ENCODE measurements at regions not wholly inside any gene's neighbourhood (a gene's known extent, or its start where the extent isn't known, plus 50 kb on each side); places are given as distances from the start of the nearest gene placed in this dataset.

DNA sequence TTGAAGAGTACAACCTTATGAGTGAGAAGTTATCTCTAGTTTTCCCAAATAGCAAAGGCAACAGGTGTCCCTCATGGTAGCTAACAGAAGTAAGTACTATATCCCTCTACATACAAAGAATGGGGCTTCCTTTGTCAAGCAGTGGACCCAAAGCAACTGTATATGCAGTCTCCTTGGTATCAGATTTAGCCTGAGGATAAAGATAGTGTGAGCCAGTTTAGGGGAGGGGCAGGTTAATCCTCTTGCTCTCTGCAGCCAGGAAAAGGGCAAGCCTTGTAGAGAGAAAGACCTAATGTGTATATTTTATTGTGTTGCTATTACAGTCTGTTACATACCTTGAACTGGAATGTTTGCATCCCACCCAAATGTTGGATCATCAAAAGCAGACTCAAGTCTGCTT lies 117.9 kb upstream of the COL8A1 start:
- ATAC-seq (ENCODE audit: low FRiP score in 2 of 2): no peak

DNA sequence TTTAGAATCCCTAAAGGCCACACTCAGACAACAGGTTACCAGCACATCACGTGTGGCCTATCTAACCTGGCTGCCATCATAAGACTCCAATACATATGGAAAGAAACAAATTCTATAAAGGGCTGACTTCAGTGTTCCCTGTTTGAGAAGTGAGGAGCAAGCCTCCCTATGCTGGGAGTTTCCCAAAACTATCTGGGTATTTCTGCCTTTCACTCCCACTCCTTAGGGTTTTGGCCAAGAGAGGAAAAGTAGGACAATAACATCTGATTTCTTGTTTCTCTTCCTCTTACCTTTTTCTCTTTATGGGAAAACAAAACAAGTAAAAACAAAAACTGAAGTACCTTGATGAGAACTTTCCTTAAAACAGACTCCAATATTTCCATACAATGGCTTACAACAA lies 121.5 kb upstream of the COL8A1 start:
- ATAC-seq (ENCODE audit: low FRiP score in 2 of 2): no peak
- no peak overlapping the region for H3K4me3 ChIP-seq

More for the DNA sequence above, 117.9 kb upstream of the COL8A1 start:
- Histone ChIP-seq H3K27me3 (no peaks in the 10 kb centered on the region), H3K36me3 (no peaks in the 10 kb centered on the region), H3K4me3 (no peak overlapping the region), H3K27ac (no peak overlapping the region), H3K4me1 (no peaks in the 10 kb centered on the region), H3K9me3 (no peaks in the 10 kb centered on the region)
- DNase-seq: no peak
- TF ChIP-seq POLR2A (IDR thresholded peaks at IDR 0.05): no peak

DNA sequence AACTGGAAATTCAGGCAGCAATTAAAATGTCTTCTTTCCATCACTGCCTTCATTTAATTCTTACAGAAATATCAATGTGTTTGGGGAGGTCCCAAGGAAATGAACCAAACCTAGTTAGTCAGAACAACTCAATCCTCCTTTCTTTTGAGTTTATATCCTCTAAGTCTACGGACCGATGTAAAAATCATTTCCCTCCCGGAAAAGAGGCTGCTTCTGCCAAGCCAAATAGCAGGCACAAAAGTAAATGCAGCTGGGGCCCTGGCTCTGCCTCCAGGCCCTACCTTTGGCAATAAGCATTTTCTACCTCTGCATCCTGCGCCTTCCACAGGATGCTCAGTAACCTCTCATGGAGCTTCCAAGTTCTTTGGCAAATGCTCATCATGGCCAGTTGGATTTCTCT lies 122.5 kb upstream of the COL8A1 start:
- no peaks in the 10 kb centered on the region for H3K36me3 ChIP-seq
- no peaks in the 10 kb centered on the region for H3K9me3 ChIP-seq
- TF ChIP-seq POLR2A (IDR thresholded peaks at IDR 0.05): no peak
- H3K4me3 ChIP-seq: no peak overlapping the region
- 90 to 92% methylated on average over 4 of the region's 4 CpGs for WGBS, 2 donors
- DNase-seq: no peak
- H3K27me3 ChIP-seq: no peaks in the 10 kb centered on the region
- ATAC-seq (ENCODE audit: low FRiP score in 2 of 2): no peak
- H3K4me1 ChIP-seq: no peaks in the 10 kb centered on the region
- H3K27ac ChIP-seq: no peak overlapping the region

More for the DNA sequence above, 121.5 kb upstream of the COL8A1 start:
- Histone ChIP-seq H3K27me3 (no peaks in the 10 kb centered on the region), H3K36me3 (no peaks in the 10 kb centered on the region), H3K27ac (no peak overlapping the region), H3K4me1 (no peaks in the 10 kb centered on the region), H3K9me3 (no peaks in the 10 kb centered on the region)
- 93 to 100% methylated on average over 1 of the region's 1 CpG for WGBS, 2 donors
- TF ChIP-seq POLR2AphosphoS5 (IDR thresholded peaks at IDR 0.05) (no peak), EP300 (IDR thresholded peaks at IDR 0.05) (no peak), POLR2A (IDR thresholded peaks at IDR 0.05) (no peak)
- TF ChIP-seq, protein P1, sequence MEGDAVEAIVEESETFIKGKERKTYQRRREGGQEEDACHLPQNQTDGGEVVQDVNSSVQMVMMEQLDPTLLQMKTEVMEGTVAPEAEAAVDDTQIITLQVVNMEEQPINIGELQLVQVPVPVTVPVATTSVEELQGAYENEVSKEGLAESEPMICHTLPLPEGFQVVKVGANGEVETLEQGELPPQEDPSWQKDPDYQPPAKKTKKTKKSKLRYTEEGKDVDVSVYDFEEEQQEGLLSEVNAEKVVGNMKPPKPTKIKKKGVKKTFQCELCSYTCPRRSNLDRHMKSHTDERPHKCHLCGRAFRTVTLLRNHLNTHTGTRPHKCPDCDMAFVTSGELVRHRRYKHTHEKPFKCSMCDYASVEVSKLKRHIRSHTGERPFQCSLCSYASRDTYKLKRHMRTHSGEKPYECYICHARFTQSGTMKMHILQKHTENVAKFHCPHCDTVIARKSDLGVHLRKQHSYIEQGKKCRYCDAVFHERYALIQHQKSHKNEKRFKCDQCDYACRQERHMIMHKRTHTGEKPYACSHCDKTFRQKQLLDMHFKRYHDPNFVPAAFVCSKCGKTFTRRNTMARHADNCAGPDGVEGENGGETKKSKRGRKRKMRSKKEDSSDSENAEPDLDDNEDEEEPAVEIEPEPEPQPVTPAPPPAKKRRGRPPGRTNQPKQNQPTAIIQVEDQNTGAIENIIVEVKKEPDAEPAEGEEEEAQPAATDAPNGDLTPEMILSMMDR (IDR thresholded peaks at IDR 0.05): no peak
- DNase-seq: no peak

DNA sequence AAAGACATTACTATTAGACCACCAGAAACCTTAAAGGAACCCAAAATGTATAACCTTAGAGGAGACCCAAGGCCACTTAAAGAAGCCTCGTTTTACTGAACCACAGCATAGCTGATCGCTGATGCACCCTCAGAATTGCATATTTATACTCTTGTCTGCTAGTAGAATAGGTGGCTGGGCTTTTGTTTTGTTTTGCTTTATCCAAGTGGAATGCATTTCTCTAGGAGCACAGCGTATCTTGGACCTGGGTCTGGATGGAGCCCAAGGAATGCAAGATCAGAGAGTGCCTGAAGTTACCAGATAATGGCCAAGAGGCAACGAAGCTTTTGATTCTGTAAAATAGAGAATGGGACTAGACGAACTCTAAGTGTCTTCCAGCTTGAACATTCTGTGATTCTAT lies 129.2 kb upstream of the COL8A1 start:
- no peak overlapping the region for H3K4me3 ChIP-seq
- ATAC-seq (ENCODE audit: low FRiP score in 2 of 2) (peak in 1 of 2 donors; percentile 57), DNase-seq (no peak)
- H3K4me1 ChIP-seq: no peaks in the 10 kb centered on the region
- H3K27ac ChIP-seq: no peak overlapping the region
- no peaks in the 10 kb centered on the region for H3K27me3 ChIP-seq
- WGBS, 2 donors: 76 to 84% methylated on average over 5 of the region's 5 CpGs
- H3K9me3 ChIP-seq: no peaks in the 10 kb centered on the region
- TF ChIP-seq, protein P1 (IDR thresholded peaks at IDR 0.05): no peak
- no peak for TF ChIP-seq EP300 (IDR thresholded peaks at IDR 0.05)
- no peak for TF ChIP-seq POLR2A (IDR thresholded peaks at IDR 0.05)
- TF ChIP-seq POLR2AphosphoS5 (IDR thresholded peaks at IDR 0.05): no peak
- no peaks in the 10 kb centered on the region for H3K36me3 ChIP-seq

DNA sequence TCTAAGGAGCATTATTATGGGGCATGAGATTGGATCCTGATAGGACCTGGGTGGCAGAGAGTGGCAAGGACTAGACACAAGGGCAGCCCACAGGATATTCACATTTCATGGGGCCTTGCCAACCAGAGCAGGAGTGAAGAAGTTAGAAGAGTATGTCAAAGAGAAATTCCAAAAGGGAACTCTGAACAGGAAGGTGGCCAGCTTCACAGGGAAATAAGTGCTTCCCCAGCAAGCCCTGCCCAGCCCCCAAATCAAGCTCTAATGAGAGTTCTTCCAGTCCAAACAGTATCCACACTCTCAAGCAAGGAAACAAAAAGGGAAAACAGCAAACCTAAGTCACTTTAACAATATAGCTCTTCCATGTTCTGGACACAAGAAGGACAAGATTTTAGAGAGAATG lies 130.2 kb upstream of the COL8A1 start:
- Histone ChIP-seq H3K27ac (no peak overlapping the region), H3K9me3 (no peaks in the 10 kb centered on the region), H3K27me3 (no peaks in the 10 kb centered on the region), H3K4me3 (no peak overlapping the region), H3K4me1 (peaks cover under 1 to 6% (median 4%) of the 10 kb centered on the region in 4 donors), H3K36me3 (no peaks in the 10 kb centered on the region)
- no peak for ATAC-seq (ENCODE audit: low FRiP score in 2 of 2)
- TF ChIP-seq, protein P1 (IDR thresholded peaks at IDR 0.05): no peak
- TF ChIP-seq POLR2AphosphoS5 (IDR thresholded peaks at IDR 0.05) (no peak), EP300 (IDR thresholded peaks at IDR 0.05) (no peak), POLR2A (IDR thresholded peaks at IDR 0.05) (no peak)
- no peak for DNase-seq

DNA sequence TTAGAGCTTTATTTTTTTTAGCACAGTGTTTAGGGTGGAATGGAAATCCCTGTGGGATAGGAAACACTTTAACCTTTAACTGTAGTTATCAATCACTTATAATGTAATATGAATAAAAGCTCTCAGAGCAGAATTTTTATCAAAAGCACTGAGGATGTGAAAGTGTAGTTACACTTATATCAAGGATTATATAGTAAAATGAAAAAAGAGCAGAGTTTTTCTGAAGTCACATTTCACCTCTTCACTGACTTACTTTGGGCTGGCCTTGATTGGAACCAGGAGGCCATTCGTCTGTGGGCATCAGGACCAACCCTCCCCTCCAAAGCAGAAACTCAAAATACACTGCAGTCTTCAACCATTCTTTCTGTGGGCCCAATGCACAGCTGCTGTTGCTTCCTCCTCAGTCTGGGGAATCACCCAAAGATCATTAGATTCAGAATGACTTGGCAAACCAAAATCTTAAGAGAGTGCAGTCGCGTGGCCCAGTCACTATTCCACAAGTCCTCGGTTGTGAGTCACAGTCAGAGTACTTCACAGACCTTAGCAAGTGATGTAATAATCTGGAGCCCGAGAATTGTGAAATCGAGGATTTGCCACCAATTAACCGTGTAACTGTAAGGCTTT lies 132.6 kb upstream of the COL8A1 start:
- H3K4me3 ChIP-seq: no peak overlapping the region
- peaks cover 6 to 8% (median 6%) of the 10 kb centered on the region in 4 donors for H3K4me1 ChIP-seq
- WGBS, 2 donors: 47 to 62% methylated on average over 7 of the region's 7 CpGs
- TF ChIP-seq EP300 (IDR thresholded peaks at IDR 0.05) (no peak), POLR2A (IDR thresholded peaks at IDR 0.05) (no peak), POLR2AphosphoS5 (IDR thresholded peaks at IDR 0.05) (peak in 1 of 2 donors; percentile 34)
- TF ChIP-seq, protein P1 (IDR thresholded peaks at IDR 0.05): no peak
- peak; percentile 72 to 89 for ATAC-seq (ENCODE audit: low FRiP score in 2 of 2)
- no peak overlapping the region for H3K27ac ChIP-seq
- H3K27me3 ChIP-seq: no peaks in the 10 kb centered on the region
- no peaks in the 10 kb centered on the region for H3K36me3 ChIP-seq
- no peaks in the 10 kb centered on the region for H3K9me3 ChIP-seq
- DNase-seq: peak in 1 of 2 donors; percentile 70

Data from upper lobe of left lung (tissue), 6 donors.